Activated T-cell treated with anti-CD3 and anti-CD28 coated beads for 24 hours (primary cell): ENCODE measurements at regions not wholly inside any gene's neighbourhood (a gene's known extent, or its start where the extent isn't known, plus 50 kb on each side); places are given as distances from the start of the nearest gene placed in this dataset.
"Not testable (repeated sequence)": the region's sequence is repeated elsewhere in the genome, so short reads cannot be mapped to it uniquely, and the experiment has no call there.

Source experiments
- DNase-seq: peaks from one replicate; pipeline ENCODE4 v3.0.0-alpha.2; 2020; ENCODE audit warnings: low read depth

- DNase-seq: not testable (repeated sequence)
Observed at GRCh38 chr5:128735656-128736055, 197.6 kb upstream of the FBN2 start.

DNA sequence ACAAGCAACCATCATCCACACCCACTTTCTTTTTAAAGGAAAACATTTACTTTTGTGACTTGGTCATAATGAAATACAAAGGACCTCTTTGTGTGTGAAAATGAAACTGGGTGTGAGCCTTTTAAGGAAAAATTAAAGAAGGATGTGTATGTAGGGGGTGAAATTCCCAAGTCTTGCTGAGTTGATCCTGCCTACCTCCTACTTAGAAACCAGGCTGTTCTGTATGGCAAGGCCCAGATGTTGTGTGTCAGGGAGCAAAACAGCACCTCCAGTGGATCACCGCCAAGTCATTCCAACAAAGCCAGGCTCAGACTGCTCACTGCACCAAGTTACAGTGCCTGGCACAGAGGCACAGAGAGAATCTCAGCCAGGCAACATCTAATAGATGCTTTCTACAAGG is 198.5 kb upstream of the FBN2 start:
- no peak for DNase-seq

- no peak for DNase-seq
Observed at GRCh38 chr5:128749136-128749898, 211.3 kb upstream of the FBN2 start.

DNA sequence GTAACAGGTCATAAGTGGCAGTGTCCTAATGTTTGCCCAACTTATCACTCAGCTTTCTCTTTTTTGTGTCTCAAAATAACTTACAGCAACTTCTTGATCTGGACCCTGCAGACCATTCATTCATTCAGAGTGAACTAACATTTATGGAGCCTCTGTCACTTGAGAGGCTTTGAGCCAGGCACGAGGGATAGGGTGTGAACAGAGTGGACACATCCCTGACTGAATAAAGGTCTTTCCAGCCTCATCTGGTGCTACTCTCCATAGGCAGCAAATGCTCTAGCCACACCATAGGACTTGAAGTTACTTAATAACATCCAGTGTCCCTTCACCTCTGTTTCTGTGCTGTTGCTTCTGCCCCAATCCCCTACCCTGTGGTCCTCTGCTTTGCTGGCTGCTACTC is 212.1 kb upstream of the FBN2 start:
- no peak for DNase-seq

DNA sequence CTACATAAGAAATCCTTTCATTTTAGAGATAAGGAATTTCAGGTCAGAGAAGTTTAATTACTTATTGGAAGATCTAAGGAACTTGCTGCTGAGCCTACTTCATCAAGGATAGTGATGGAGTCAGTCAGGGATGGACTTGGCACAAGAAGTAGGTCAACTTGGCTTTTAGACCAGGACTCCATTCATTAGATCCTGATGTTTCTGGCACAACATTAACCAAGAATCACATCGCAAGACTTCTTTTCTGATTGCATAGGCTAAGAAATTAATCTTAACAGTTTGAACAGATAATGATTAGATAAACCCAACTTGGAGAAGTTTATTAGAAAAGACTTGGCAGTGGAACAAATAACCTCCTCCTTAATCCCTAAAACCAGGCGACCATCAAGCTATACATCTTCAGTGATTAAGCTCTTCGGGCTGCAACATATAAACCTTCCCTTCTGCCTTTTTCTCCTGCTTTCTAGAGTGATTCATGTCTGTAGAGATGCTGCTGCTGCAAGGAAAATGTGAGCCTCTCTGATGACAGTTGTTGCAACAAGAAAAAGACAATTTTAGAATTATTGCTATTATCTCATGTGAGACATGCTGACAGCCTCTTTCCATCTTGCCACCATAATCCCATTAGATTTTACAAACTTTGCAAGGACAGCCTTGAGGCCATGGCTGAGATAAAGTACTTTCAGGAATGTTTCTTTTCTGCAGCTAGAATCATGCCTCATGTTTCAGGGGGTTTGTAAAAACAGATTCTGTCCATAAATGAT is 207.9 kb upstream of the SLC27A6 start:
- no peak for DNase-seq

- DNase-seq: no peak
Observed at GRCh38 chr5:128762661-128763306, 202.5 kb upstream of the SLC27A6 start.

DNA sequence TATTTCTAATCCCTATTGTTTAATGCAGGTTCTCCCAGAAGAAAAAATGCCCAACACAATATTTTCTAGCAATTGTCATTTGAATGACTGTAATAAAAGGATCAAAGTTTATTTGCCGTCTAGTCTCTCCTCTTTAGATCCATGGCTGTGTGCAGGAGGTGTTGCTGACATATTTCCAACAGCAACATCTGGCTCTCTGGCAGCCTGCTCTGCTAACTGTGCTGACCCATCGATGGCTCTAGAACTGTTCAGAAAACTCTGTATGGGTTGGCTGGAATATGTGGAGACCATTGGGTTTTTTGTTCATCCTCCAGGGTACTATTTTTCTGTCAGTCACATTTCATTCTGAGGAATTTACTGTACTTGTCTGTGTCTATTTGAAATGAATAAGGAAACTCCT is 202.0 kb upstream of the SLC27A6 start:
- DNase-seq: no peak

DNA sequence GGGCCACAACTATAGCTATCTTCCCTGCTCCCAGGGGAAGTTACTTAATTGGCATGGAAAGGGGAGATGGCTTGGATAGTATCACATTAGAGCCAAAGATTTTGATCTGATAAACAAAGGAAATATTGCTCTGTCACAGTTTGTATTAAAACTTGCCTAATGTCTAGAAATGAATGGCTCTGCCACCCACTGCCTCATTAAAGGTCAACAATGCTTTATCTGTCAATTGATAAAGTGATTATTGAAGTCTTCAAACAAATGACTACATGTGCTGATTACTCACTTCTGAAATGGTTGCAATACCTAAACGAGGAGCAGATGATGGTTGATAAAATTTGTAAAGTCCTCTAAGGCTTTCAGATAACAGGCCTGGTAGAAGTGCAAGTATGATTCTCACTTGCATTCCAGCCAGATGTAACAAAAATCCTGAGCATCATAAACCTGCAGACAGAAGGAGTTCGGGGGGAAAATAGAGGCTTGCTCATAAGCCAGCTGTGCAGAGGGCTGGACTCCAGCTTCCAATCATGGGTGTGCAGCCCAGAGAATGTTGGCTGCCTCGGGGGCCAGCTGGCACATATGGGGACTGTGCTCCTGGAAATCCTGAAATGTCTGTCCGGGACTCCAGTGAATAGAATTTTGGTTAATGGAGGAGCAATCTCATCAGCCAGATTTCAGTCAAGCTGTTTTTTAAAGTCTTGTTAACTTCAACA is 200.5 kb upstream of the SLC27A6 start:
- DNase-seq: no peak

DNA sequence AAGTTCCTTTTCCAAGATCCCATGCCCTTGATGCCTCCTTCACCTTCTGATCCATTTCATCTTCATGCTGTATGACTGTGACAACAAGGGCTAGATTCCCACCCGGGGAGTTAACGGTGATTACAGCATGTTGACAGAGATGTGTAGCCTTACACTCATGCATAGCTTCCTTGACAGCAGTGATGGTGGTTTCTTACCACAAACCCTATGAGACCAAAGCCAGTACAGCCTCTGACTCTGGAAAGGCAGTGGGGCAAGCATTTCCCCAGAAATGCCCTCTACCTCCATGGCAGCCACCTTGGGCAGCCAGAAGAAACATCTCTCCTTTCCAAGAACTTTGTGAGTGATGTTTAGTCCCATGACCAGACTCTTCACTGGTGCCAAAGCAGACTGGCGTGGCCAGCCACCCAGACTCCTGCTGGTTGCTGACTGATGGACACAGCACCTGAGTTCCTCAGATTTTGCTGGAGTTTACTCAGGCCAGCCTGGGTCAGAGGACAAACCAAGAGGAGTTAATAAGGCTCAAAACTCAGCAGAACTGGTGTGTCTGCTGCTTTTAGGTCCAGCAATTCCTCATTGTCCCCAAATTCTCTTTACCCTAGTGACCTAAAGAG is 199.7 kb upstream of the SLC27A6 start:
- no peak for DNase-seq

GRCh38 chr5:128766406-128766805 is 198.9 kb upstream of the SLC27A6 start:
- no peak for DNase-seq

GRCh38 chr5:128770907-128771306 is 194.4 kb upstream of the SLC27A6 start:
- no peak for DNase-seq

GRCh38 chr5:128772356-128772755 is 192.9 kb upstream of the SLC27A6 start:
- no peak for DNase-seq

DNA sequence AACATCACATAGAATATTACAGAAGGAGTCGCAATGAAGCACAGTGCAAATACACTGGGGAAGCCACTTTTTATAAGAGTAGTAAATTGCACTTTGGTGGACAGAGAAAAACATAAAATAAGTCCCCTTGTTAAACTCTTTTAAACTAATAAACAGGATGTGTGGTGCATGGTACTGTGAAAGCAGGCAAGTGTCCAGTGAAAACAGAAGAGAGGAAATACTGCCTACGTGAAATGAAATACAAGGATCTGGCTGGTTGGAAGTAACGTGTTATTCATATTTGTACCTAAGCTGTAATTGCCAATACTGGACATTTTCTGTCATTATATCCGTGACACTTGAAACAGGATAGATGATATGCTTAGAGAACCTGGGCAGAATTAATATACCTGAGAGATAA is 191.9 kb upstream of the SLC27A6 start:
- no peak for DNase-seq

- no peak for DNase-seq
Observed at GRCh38 chr5:128774605-128775004, 190.7 kb upstream of the SLC27A6 start.

DNA sequence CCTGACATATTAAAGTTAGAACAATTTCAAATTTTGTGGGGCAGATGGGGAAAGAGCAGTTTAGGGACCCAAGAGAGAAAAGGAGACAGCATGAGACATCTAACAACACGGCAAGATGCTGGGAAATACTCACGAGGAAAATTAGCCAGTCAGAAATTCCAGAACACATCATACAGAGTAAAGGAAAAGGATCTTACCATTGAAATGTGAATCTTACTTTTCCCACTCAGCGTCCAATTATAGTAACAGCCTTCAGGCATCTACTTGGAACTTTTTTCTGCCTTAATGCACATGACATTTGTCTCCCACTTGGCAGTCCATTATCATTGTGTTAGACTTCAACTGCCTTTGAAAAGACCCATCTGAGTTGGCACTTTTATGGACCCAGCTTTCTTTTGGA is 189.7 kb upstream of the SLC27A6 start:
- no peak for DNase-seq

DNA sequence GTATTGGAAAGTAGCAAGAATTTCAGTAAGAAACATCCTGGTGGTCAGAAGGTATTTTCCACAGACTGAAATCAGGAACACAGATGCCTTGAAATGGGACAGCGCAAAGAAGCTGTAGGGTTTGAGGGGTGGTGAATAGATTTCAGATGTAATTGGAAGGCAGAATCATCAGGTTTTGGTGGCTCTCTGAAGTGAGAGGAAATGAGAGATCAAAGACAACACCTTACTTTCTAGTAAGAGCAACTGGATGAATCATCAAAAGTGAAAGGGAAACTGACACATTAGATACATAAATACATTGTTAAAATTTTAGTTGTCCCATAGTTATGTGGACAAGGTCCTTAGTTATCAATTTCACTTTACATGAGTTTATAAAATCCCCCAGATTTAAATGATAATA is 188.2 kb upstream of the SLC27A6 start:
- DNase-seq: no peak

DNA sequence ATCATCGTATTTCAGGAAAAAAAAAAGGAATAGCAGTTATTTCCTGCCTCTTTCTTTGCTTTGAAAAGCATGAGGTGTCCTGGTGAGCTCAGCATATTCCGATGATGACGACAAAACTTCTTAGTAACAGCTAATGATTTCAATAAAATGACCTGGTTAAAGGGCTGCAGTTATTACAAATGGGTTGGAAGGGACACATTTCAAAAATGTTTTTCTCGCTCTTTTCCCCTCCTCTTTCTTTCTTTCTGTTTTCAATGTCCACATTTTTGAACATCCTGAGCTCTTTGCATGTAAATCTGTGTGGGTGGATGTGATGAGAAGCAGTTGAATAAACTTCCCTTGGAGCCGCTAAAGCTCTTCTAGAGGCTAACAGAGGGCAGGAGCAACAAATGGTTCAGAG is 186.8 kb upstream of the SLC27A6 start:
- no peak for DNase-seq

- no peak for DNase-seq
Observed at GRCh38 chr5:128782446-128782845, 182.8 kb upstream of the SLC27A6 start.

DNA sequence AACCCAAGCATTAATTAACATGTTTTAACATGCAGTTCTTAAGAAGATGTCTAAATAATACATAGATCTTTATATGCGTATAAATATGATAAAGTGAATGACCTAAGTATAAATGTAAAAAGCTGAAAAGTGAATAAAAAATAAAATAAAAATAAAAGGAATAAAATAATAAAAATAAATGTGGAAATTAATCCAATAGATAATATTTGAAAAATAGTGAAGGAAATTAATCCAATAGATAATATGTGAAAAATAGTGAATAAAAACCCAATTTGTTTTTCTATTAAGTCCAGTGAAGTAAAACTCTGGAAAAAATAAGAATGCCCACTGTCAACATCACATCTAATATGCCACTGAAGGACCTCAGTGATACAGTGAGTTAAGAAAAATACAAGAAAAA is 180.6 kb upstream of the SLC27A6 start:
- no peak for DNase-seq

DNA sequence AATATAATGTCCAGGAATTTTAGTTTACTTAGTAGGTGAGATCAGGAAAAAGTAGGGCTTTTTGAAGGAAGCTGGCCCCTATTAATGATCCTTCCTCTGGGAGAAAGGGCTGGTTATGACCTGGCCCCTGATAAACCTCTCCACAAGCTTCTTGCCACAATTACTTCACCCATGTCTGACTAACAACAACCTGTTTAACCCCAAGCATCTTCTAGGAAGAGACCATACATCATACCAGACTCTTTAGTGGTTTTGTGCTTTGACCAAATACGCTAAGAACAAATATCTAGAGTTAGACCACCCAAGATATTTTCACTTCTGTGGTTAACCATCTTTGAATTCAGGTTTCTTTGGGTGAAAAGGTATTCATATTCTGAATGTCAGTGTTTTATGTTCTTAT is 174.0 kb upstream of the SLC27A6 start:
- DNase-seq: no peak

GRCh38 chr5:128796506-128796905 is 168.8 kb upstream of the SLC27A6 start:
- no peak for DNase-seq

DNA sequence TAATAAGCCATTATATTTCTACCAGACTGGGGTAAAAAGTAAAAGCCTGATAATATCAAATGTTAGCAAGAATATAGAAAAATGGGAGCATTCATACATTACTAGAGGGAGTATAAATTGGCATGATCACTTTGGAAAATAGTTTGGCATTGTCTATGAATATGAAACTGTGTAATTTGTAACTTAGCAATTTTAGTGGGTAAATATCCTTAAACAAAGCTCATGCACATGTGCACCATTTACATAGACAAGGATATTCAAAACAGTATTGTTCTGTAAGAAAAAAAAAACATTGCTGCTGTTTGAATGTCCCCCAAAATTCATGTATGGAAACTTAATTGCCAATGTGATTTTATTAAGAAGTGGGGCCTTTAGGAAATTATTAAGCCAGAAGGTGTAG is 166.4 kb upstream of the SLC27A6 start:
- DNase-seq: no peak
